Lower lobe of right lung (tissue), 2 donors: ENCODE measurements at regions not wholly inside any gene's neighbourhood (a gene's known extent, or its start where the extent isn't known, plus 50 kb on each side); places are given as distances from the start of the nearest gene placed in this dataset.

Experiments used
- ATAC-seq, 2 donors: fragments of 200-7000 bp; cut with Tn5 transposase; one replicate each; pipeline ENCODE4 v1.9.1; 2020 to 2022; ENCODE audit warnings: mild to moderate bottlenecking in 2 of 2, moderate library complexity in 2 of 2
- DNase-seq: peaks from one replicate; pipeline ENCODE4 v3.0.0-alpha.2; 2020
- H3K27ac ChIP-seq: fragments of 200-600 bp; one replicate; pipeline ENCODE4 v1.8.0; 2022
- H3K27me3 ChIP-seq: fragments of 200-600 bp; one replicate; pipeline ENCODE4 v1.8.0; 2022; ENCODE audit warnings: low read depth
- H3K36me3 ChIP-seq: fragments of 200-600 bp; one replicate; pipeline ENCODE4 v1.8.0; 2022; ENCODE audit warnings: mild to moderate bottlenecking
- H3K4me1 ChIP-seq: fragments of 200-600 bp; one replicate; pipeline ENCODE4 v1.8.0; 2022
- H3K4me3 ChIP-seq: fragments of 200-600 bp; one replicate; pipeline ENCODE4 v1.8.0; 2022; ENCODE audit warnings: mild to moderate bottlenecking
- H3K9me3 ChIP-seq: fragments of 200-600 bp; one replicate; pipeline ENCODE4 v1.8.0; 2022
- CTCF ChIP-seq: fragments of 200-600 bp; IDR thresholded peaks from one replicate; pipeline ENCODE4 v1.8.0; 2022; ENCODE audit warnings: antibody characterized with exemption, mild to moderate bottlenecking
- intact Hi-C: fragments of 100-400 bp; cut with DNase I; formaldehyde crosslinking; loops from one replicate; pipeline ENCODE4 v1.11.0; 2022
- donor health status: DM: no; HTN: yes; CAD: no; lungs with severe emphysema.

- DNase-seq (no peak), ATAC-seq (no peak)
- H3K4me1 ChIP-seq: no peaks in the 10 kb centered on the region
- no peak for TF ChIP-seq CTCF
- no peaks in the 10 kb centered on the region for H3K27me3 ChIP-seq
- intact Hi-C loops: no loop called here
- no peaks in the 10 kb centered on the region for H3K9me3 ChIP-seq
- H3K36me3 ChIP-seq: no peaks in the 10 kb centered on the region
- H3K27ac ChIP-seq: no peak overlapping the region
- H3K4me3 ChIP-seq: no peak overlapping the region
Measured at GRCh38 chr21:38949070-38949380, 143.3 kb downstream of the ETS2 start.

GRCh38 chr21:38948377-38949069 is 142.8 kb downstream of the ETS2 start:
- no peak for TF ChIP-seq CTCF
- H3K4me3 ChIP-seq: no peak overlapping the region
- intact Hi-C loops: no loop called here
- no peaks in the 10 kb centered on the region for H3K4me1 ChIP-seq
- H3K27ac ChIP-seq: no peak overlapping the region
- H3K27me3 ChIP-seq: no peaks in the 10 kb centered on the region
- no peak for DNase-seq
- ATAC-seq: peak in 1 of 2 donors; percentile 11
- H3K9me3 ChIP-seq: no peaks in the 10 kb centered on the region
- H3K36me3 ChIP-seq: no peaks in the 10 kb centered on the region

GRCh38 chr21:38945545-38946245 is 140.0 kb downstream of the ETS2 start:
- Histone ChIP-seq H3K27me3 (no peaks in the 10 kb centered on the region), H3K4me1 (no peaks in the 10 kb centered on the region), H3K36me3 (no peaks in the 10 kb centered on the region), H3K27ac (no peak overlapping the region), H3K9me3 (no peaks in the 10 kb centered on the region), H3K4me3 (no peak overlapping the region)
- no peak for DNase-seq
- no peak for ATAC-seq
- TF ChIP-seq CTCF: no peak
- intact Hi-C loops: no loop called here

- no peak overlapping the region for H3K4me3 ChIP-seq
- H3K27me3 ChIP-seq: no peaks in the 10 kb centered on the region
- no peaks in the 10 kb centered on the region for H3K4me1 ChIP-seq
- H3K9me3 ChIP-seq: no peaks in the 10 kb centered on the region
- ATAC-seq: no peak
- no peak for DNase-seq
- no peaks in the 10 kb centered on the region for H3K36me3 ChIP-seq
- intact Hi-C loops: no loop called here
- no peak overlapping the region for H3K27ac ChIP-seq
- no peak for TF ChIP-seq CTCF
Measured at GRCh38 chr21:38944903-38945302, 139.2 kb downstream of the ETS2 start.

DNA sequence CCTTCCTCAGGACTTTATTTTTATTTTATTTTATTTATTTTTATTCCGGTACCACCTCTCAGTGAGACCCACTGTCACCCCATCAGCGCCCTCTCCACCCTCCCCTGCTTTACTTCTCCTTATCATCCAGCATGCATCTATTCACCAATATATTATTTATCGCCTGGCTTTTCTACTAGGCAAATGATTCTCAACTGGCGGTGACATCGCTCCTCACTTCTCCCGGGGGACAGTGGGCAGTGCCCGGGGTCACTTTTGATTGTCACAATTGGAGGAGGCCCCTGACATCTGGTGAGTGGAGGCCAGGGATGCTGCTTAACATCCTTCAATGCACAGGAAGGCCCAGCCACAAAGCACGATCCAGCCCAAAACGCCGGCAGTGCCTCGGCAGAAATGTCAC is 138.7 kb downstream of the ETS2 start:
- intact Hi-C loops: no loop called here
- no peak overlapping the region for H3K4me3 ChIP-seq
- H3K27ac ChIP-seq: no peak overlapping the region
- TF ChIP-seq CTCF: no peak
- H3K27me3 ChIP-seq: no peaks in the 10 kb centered on the region
- DNase-seq (no peak), ATAC-seq (no peak)
- H3K36me3 ChIP-seq: no peaks in the 10 kb centered on the region
- no peaks in the 10 kb centered on the region for H3K9me3 ChIP-seq
- H3K4me1 ChIP-seq: no peaks in the 10 kb centered on the region
